PC-9 (cell line): ENCODE measurements at regions not wholly inside any gene's neighbourhood (a gene's known extent, or its start where the extent isn't known, plus 50 kb on each side); places are given as distances from the start of the nearest gene placed in this dataset.

Experiments used
- CTCF ChIP-seq: fragments of 200-600 bp; sonication (generic); conservative IDR thresholded peaks from 2 replicates; pipeline ENCODE4 v1.6.1; 2017; ENCODE audit warnings: mixed run types, antibody characterized with exemption, mild to moderate bottlenecking, moderate library complexity
- EZH2 ChIP-seq: fragments of 200-600 bp; sonication (generic); IDR thresholded peaks from 2 replicates; pipeline ENCODE4 v1.8.0; 2017; ENCODE audit warnings: antibody characterized with exemption, low read depth

GRCh38 chr10:29369419-29369818 is 80.5 kb downstream of the LYZL1 start:
- TF ChIP-seq EZH2 (no peak), CTCF (no peak)
